KMS-11 (cell line): ENCODE measurements at regions not wholly inside any gene's neighbourhood (a gene's known extent, or its start where the extent isn't known, plus 50 kb on each side); places are given as distances from the start of the nearest gene placed in this dataset.

Source experiments
- H2AFZ ChIP-seq: fragments of 200-600 bp; sonication (generic); 2 replicates; pipeline ENCODE4 v1.6.1; 2016; ENCODE audit warnings: antibody characterized with exemption, mixed run types, low read depth
- H3K27ac ChIP-seq: fragments of 200-600 bp; sonication (generic); 2 replicates; pipeline ENCODE4 v1.6.1; 2016; ENCODE audit warnings: mild to moderate bottlenecking, mixed run types
- H3K27me3 ChIP-seq: fragments of 200-600 bp; sonication (generic); 2 replicates; pipeline ENCODE4 v1.6.1; 2017; ENCODE audit warnings: mild to moderate bottlenecking, low read depth, mixed run types, moderate library complexity; ENCODE audit not compliant: insufficient read depth
- H3K36me3 ChIP-seq: fragments of 200-600 bp; sonication (generic); 2 replicates; pipeline ENCODE4 v1.6.1; 2017; ENCODE audit warnings: mild to moderate bottlenecking, mixed run types; ENCODE audit not compliant: insufficient read depth
- H3K4me1 ChIP-seq: fragments of 200-600 bp; sonication (generic); 2 replicates; pipeline ENCODE4 v1.6.1; 2016; ENCODE audit warnings: mild to moderate bottlenecking, low read depth, mixed run types; ENCODE audit not compliant: poor library complexity, severe bottlenecking
- H3K4me2 ChIP-seq: fragments of 200-600 bp; sonication (generic); 2 replicates; pipeline ENCODE4 v1.7.0; 2016; ENCODE audit warnings: mild to moderate bottlenecking, mixed run types
- H3K4me3 ChIP-seq: fragments of 200-600 bp; sonication (generic); IDR thresholded peaks from 2 replicates; pipeline ENCODE4 v1.6.1; 2017; ENCODE audit warnings: low read depth, low read length, mixed read lengths; ENCODE audit not compliant: insufficient read depth
- H3K79me2 ChIP-seq: fragments of 200-600 bp; sonication (generic); 2 replicates; pipeline ENCODE4 v1.6.1; 2016; ENCODE audit warnings: low read depth, mixed run types; ENCODE audit not compliant: insufficient read depth
- H3K9ac ChIP-seq: fragments of 200-600 bp; sonication (generic); 2 replicates; pipeline ENCODE4 v1.6.1; 2016; ENCODE audit warnings: mild to moderate bottlenecking, mixed run types
- H4K20me1 ChIP-seq: fragments of 200-600 bp; sonication (generic); 2 replicates; pipeline ENCODE4 v1.6.1; 2016; ENCODE audit warnings: mild to moderate bottlenecking, mixed run types; ENCODE audit not compliant: insufficient read depth
- TF ChIP-seq, protein P1 (sequence below): fragments of 200-600 bp; sonication (generic); conservative IDR thresholded peaks from 2 replicates; pipeline ENCODE4 v1.6.1; 2017; ENCODE audit warnings: low read depth, mild to moderate bottlenecking, antibody characterized with exemption, low read length, moderate library complexity, mixed read lengths

DNA sequence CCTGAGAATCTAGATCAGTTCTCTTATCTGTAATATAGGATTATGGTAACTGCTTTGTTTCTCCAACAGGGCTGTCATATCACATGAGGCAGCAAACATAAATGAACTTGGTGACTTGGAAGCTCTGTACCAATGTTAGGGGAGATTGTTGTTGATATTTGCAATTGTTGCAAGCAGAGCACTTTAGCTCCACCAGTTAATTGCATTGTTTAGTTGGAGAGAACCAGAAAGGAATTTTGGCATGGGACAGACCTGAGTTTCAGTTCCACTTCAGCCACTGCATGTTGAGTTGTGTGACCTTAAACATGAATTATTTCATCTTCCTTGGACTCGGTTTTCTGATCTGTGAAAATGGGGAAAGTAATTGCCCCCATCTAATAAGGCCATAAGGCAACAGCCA is 142.3 kb upstream of the JUN start:
- Histone ChIP-seq H2AFZ (no peak overlapping the region), H3K4me1 (peaks cover 30% of the 10 kb centered on the region), H3K9ac (no peak overlapping the region), H3K27ac (no peak overlapping the region), H4K20me1 (no peaks in the 10 kb centered on the region), H3K4me3 (no peak overlapping the region), H3K4me2 (no peak overlapping the region), H3K27me3 (no peaks in the 10 kb centered on the region), H3K79me2 (no peaks in the 10 kb centered on the region), H3K36me3 (no peaks in the 10 kb centered on the region)
- TF ChIP-seq, protein P1, sequence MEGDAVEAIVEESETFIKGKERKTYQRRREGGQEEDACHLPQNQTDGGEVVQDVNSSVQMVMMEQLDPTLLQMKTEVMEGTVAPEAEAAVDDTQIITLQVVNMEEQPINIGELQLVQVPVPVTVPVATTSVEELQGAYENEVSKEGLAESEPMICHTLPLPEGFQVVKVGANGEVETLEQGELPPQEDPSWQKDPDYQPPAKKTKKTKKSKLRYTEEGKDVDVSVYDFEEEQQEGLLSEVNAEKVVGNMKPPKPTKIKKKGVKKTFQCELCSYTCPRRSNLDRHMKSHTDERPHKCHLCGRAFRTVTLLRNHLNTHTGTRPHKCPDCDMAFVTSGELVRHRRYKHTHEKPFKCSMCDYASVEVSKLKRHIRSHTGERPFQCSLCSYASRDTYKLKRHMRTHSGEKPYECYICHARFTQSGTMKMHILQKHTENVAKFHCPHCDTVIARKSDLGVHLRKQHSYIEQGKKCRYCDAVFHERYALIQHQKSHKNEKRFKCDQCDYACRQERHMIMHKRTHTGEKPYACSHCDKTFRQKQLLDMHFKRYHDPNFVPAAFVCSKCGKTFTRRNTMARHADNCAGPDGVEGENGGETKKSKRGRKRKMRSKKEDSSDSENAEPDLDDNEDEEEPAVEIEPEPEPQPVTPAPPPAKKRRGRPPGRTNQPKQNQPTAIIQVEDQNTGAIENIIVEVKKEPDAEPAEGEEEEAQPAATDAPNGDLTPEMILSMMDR: no peak

DNA sequence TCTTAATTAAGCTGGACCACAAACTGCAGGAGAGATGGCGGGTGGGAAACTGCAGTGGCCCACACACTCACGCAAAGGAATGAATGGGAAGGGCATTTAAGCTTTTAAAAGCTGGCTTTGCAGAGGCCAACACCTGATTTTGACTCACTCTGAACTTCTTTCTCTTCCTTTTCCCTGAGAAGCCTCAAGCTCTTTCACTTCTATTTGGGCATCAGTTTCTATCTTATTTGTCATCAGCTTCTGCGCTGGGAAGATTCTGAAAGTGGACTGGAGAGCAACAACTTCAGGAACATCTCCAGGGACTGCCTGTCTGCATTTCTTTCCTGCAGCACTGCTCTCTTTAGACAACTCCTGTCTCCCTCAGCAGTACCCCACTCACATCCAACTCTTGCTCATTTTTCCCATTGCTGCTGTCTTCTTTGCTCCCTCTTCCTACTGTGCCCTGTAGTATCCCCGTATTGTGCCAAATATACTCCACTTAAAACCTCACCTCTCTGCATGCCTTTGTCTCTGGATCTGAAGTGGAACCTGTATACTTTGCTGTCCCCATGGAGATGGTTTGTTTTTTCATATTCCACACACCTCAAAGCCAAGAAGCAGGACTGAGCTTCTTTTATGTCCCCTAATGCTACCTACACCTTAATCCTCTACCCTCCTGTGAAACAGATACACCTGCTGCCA is 143.3 kb upstream of the JUN start:
- no peak overlapping the region; the same call in 1 of the 2 replicates for H3K4me2 ChIP-seq
- H3K79me2 ChIP-seq: no peaks in the 10 kb centered on the region
- H3K36me3 ChIP-seq: no peaks in the 10 kb centered on the region
- H3K27me3 ChIP-seq: no peaks in the 10 kb centered on the region
- H3K9ac ChIP-seq: no peak overlapping the region
- no peak overlapping the region for H2AFZ ChIP-seq
- TF ChIP-seq, protein P1: no peak
- H4K20me1 ChIP-seq: no peaks in the 10 kb centered on the region
- H3K4me1 ChIP-seq: peaks cover 20% of the 10 kb centered on the region
- H3K27ac ChIP-seq: no peak overlapping the region
- no peak overlapping the region for H3K4me3 ChIP-seq

DNA sequence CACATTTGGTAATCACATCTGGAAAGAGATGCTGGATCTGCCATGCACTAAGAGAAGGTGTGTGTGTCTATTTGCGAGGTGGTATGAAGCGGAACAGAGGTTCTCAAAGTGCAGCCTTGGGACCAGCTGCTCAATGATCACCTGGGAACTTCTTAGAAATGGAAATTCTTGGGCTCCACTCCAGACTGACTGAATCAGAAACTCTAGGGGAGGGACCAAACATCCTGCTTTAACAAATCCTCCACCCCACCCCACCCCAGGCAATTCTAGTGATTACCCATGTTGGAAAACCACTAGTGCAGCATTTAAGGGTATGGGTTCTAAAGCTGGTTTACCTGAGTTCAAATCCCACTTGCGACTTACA is 143.9 kb upstream of the JUN start:
- Histone ChIP-seq H3K27me3 (no peaks in the 10 kb centered on the region), H4K20me1 (no peaks in the 10 kb centered on the region), H3K4me3 (no peak overlapping the region), H3K4me2 (no peak overlapping the region), H2AFZ (no peak overlapping the region), H3K4me1 (peaks cover 18% of the 10 kb centered on the region), H3K9ac (no peak overlapping the region), H3K79me2 (no peaks in the 10 kb centered on the region), H3K27ac (no peak overlapping the region), H3K36me3 (no peaks in the 10 kb centered on the region)
- TF ChIP-seq, protein P1: no peak

DNA sequence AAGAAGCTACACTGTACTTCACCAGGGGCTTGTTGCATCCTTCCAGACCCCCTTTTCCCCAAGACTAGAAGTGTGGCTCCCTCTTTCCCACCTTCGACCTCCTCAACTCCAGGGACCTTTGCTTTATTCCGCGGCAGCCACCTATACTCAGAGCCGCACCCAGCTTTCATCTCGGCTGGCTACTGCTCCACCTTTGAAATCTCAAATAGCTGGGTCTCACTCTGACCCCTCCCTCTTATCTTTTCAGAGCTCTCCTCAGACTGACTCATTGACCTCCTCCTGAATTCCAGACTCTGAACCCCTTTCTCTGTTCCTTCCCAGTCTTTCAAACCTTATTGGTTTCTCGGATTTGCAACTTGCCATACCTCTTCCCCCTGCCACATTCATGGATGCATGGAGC is 144.7 kb upstream of the JUN start:
- no peak overlapping the region for H3K4me3 ChIP-seq
- H3K4me1 ChIP-seq: peaks cover 13% of the 10 kb centered on the region
- no peak overlapping the region for H2AFZ ChIP-seq
- no peaks in the 10 kb centered on the region for H4K20me1 ChIP-seq
- H3K9ac ChIP-seq: no peak overlapping the region
- TF ChIP-seq, protein P1: no peak
- H3K36me3 ChIP-seq: no peaks in the 10 kb centered on the region
- H3K79me2 ChIP-seq: no peaks in the 10 kb centered on the region
- no peak overlapping the region for H3K4me2 ChIP-seq
- H3K27me3 ChIP-seq: no peaks in the 10 kb centered on the region
- H3K27ac ChIP-seq: no peak overlapping the region
